HG03575 (cell line): ENCODE measurements at regions not wholly inside any gene's neighbourhood (a gene's known extent, or its start where the extent isn't known, plus 50 kb on each side); places are given as distances from the start of the nearest gene placed in this dataset.
"Not testable (repeated sequence)": the region's sequence is repeated elsewhere in the genome, so short reads cannot be mapped to it uniquely, and the experiment has no call there.

Experiments used
- ATAC-seq: cut with Tn5 transposase; IDR thresholded peaks from one replicate; pipeline ENCODE4 v1.9.1; 2021; ENCODE audit not compliant: unreplicated experiment, insufficient number of reproducible peaks, low FRiP score; ENCODE audit errors: extremely low read depth

GRCh38 chr5:18323891-18324290, 689.6 kb downstream of the TAF11L14 start:
- no peak for ATAC-seq

GRCh38 chr5:18325431-18325830, 691.2 kb downstream of the TAF11L14 start:
- no peak for ATAC-seq

DNA sequence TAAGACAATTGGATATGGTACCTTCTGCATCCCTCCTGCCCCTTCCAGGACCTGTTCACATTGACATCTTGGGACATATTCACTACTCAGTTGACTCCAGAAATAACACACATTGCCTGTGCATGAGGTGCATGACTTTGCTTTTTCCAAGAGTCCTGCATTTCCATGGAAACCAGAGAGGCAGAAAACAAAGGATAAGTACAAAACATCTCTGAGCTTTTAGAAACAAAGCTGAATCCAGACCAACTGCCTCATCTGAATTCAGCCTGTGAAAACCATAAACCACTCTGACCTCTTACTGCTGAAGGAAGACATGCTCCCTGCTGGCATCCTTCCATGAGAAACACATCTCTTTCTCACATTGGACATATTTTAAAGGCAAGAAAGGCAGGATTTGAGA, 695.1 kb downstream of the TAF11L14 start:
- no peak for ATAC-seq

DNA sequence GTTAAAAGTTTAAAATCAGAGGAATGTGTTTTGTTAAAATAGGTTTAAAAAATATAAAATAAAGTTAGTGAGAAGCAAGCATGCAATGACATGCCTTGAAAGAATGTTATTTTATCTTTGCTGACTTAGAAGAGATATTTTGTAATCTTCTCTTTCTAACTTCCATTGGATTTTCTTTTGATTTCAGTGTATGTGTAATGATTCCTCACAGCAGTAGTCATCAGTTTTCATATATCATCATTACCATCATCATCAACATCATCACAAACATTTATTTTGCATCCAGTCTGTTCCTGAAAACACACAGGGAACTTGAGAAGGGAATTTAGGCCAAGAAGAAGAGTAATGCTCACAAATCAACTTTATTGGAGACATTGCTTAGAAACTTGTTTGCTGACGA, 699.6 kb downstream of the TAF11L14 start:
- ATAC-seq: no peak

DNA sequence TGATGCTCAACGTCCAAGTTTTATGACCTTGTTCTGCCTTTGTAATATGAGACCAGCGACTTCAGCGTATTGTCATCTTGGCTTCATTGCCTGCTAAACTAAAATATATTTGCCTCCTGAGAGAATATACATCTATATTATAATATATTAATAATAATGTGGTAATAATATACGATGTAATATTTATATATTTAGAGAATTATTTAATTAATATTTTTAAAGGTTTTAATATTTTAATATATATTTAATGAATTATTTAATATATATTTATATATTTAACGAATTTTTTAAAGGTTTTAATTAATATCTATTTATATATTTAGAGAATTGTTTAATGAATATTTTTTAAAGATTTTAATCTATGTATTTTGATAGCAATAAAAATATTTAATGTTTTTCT, 700.7 kb downstream of the TAF11L14 start:
- ATAC-seq: no peak

DNA sequence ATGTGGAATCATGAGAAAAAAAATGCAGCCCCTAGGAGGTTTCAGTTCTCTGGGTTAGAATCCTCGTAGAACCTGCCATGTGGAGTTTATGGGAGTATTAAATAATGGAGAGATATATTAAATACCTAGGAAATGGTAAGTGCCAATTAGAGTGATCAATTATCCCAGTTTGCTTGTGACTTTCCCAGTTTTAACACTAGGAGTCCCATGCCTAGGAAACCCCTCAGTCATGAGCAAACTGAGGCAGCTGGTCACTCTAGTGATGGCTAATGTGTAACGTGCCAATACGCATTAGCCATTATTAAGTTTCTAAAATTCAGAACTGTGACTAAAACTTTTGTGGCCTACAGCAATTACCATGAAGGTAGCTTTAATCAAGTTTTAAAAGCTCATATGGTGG, 720.6 kb downstream of the TAF11L14 start:
- no peak for ATAC-seq

- no peak for ATAC-seq
These were observed 723.2 kb downstream of the TAF11L14 start for GRCh38 chr5:18357486-18357885.

DNA sequence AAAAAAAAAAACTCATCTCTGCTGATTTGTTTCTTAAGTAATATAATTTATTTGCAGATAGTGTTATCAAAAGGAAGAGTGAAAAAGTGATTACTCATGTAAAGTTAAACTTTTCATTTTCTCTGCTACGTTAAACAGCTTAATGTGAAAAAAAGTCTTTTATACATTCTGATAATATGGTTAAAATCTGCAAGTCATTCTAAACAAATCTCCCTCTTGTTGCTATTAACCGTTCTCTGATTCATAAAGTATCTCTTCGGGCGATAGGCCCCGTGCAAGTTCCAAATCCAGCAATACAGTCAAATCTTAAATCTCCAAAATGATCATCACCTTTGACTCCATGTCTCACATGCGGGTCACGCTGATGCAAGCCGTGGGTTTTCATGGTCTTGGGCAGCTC, 732.0 kb downstream of the TAF11L14 start:
- no peak for ATAC-seq

DNA sequence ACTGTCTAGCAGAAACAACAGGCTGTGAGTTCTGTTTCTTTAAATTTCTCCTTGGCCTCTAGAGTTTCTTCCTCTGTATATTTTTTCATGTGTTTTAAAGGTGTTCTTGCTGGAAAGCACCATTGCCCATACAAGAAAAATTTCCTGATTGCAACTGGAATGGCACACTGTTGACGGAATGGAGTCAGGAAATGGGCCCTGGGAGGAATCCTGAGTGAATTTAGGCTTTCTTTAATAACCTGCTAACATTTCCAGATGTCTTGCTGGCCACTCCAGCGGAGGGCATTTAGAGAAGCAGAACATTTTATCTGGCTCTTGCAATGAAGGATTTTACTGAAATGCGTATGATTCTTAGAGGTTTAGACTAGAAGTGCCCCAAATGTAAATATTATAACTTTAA, 736.3 kb downstream of the TAF11L14 start:
- ATAC-seq: no peak

DNA sequence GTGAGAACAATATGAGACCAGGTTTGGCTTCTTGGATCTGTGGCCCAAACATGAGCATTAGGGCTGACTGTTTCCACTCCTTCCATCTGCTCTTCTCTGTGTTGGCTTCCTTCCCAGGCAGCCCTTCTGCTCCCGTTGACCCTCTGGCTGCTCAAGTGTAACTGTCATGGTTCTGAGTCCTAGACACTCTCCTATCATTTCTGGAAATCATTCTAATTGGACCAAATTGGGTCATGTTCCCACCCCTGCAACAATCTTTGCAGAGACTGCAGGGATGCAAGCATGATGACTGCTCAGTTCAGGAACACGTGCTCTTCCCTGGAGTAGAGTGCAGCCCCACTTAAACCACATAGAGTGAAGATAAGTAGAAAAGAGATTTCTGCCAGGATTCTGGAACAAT, 741.4 kb downstream of the TAF11L14 start:
- ATAC-seq: no peak

DNA sequence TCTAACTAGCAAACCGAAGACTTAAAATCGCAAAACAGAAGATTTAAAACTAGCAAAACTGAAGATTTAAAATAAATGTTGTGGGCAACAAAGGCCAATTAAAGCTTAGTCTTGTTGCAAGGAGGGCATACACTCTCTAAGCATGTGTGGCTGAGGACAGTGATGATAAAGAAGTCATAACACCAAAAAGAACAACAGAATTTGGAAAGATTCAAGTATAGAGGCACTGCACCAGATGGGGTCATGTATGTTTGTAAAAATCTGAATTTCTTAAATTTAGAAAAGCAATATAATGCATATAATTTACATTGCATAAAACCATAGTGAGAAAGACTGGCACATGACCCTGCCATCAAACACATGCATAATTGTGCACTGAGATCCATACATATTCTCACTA, 743.8 kb downstream of the TAF11L14 start:
- no peak for ATAC-seq

DNA sequence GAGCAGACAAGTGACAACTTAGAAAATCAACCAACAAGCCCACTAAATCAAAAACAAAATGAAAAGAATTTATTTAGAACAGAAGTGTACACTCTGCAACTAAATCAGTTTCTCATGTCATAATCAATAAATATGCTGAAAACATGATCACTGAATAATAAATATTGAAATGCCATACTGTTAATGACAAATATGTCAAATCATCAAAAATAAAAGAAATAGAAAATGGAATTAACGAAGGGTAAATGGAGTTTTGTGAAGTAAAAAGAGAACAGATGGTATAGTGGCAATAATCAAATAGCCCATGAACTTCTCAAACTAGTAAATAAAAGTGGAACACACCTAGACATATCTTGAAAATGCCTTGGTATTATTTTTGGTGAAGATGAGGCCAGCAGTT, 744.9 kb downstream of the TAF11L14 start:
- no peak for ATAC-seq

DNA sequence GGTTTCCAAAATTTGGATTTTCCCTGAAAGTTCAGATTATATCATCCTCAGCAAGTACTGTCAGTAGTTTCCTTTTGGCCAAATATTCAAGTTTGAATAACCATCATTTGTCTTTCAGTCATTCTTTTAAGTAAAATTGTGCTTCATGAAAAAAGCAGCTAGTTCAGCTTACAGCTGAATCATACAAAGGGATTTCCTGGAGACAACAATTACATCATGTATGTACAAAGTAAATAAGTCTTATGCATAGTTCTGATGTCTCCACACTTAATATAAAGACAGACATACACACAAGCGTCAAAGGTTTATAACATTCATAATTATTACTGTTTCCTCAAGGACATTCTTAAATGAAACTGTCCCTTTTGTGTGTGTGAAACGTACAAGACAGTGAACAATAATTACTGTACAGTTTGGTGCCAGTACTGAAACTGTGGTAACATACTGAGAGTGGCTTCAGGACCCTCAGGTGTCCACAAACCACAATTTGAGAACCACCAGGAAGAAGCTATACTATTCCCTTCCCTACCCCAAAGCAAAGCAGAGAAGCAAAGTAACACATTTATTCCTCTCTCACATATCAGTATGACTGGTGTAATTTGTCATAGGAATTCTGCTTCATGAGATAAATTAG, 746.6 kb downstream of the TAF11L14 start:
- no peak for ATAC-seq

DNA sequence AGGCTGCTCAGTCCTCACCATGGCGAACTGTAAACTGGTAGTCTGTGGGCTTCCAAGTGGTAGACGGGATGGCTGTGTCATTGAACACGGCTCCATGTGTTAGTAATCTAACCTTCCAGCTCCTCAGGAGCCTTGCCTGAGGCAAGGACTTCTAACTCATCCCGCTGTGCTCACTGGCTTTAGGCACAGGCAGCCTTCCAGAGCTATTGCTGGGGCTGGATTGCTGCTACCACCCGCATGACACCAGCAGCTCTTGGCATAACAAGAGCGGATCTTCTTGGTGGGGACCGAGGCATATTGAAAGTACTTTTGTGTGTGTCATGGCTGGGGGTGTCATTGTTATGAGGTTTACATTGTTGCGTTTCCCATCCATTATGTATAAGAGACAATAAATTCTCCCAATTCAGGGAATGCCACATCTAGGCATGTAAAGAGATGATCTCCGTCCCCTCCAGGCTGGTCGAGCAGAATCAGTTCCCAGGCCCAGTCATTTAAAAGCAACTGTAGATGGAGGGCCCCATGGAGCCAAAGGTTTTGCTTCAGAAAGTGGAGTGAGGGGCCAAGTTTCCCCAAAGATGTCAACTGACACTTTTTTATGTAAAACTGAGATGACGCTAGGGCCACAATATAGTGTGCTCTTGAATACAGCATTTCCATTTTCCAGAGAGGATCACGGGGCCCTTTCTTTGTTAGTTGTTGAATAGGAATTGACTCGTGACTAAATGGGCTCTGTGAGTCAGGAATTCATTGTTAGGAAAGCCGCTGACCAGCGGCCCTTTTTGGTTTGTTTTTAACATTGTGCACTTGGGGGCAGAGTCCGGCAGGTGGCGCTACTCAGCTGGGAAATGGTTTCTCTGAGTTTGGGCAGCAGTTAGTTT, 759.5 kb downstream of the TAF11L14 start:
- ATAC-seq: no peak

GRCh38 chr5:18394443-18394804, 760.2 kb downstream of the TAF11L14 start:
- ATAC-seq: no peak

DNA sequence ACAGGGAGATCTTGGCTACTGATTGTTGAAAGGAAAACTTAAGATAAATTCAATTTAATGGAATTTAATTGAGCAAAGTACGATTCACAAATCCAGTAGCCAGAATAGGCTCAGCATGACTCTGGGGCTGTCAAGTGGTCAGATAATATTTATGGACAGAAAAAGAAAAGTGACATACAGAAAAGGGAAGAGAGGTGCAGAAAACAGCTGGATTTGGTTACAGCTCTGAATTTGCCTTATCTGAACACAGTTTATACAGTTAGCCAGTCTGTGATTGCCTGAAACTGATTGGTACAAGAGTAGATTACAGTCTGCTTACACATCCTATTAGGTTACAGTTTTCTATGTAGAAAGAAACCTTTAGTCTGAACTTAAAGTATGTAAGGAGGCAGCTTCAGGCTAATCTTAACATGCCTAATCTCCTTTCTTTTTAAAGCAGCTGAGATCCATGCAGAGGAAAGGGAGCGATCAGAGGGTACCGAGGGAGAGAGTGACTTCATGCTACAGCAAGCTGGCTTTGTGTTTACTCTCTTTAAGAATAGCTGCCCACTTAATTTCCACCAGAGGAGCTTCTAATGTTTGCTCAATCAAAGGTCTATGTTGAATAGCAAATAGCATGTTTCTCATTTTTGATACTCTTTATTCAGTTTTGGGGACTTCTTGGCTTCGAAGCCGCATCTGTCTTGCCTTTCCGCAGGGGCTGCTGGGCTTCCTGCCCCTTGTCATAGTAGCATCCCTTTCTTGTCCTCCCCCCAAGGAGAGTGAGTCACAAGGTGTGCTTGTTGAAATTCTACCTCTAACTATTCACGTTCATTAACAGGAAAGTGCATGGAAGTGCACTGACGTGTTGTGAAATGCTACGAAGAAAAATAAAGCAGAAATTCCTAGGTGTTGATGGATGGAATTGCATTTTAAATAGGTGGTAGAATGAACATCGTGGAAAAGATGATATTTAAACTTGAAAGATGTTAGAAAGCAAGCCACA, 761.2 kb downstream of the TAF11L14 start:
- no peak for ATAC-seq

- ATAC-seq: no peak
These were observed 763.1 kb downstream of the TAF11L14 start for GRCh38 chr5:18397371-18397770.

- ATAC-seq: no peak
These were observed 763.6 kb downstream of the TAF11L14 start for GRCh38 chr5:18397891-18398290.

DNA sequence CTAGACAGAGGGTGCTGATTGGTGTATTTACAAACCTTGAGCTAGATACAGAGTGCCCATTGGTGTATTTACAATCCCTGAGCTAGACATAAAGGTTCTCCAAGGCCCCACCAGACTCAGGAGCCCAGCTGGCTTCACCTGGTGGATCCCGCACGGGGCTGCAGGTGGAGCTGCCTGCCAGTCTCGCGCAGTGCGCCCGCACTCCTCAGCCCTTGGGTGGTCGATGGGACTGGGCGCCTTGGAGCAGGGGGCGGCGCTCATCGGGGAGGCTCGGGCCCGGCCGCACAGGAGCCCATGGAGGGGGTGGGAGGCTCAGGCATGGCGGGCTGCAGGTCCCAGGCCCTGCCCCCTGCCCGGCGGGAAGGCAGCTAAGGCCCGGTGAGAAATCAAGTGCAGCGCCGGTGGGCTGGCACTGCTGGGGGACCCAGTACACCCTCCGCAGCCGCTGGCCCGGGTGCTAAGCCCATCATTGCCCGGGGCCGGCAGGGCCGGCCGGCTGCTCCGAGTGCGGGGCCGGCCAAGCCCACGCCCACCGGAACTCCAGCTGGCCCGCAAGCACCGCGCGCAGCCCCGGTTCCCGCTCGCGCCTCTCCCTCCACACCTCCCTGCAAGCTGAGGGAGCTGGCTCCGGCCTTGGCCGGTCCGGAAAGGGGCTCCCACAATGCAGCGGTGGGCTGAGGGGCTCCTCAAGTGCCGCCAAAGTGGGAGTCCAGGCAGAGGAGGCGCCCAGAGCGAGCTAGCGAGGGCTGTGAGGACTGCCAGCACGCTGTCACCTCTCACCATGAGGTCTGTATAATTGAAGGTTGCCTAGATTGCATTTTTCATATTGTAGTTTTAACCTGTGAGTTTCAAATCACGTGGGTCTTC, 765.4 kb downstream of the TAF11L14 start:
- not testable (repeated sequence) for ATAC-seq
